K562 (cell line): ENCODE measurements at regions not wholly inside any gene's neighbourhood (a gene's known extent, or its start where the extent isn't known, plus 50 kb on each side); places are given as distances from the start of the nearest gene placed in this dataset.

Experiments used
- ATAC-seq: fragments of 200-7000 bp; cut with Tn5 transposase; 3 replicates; pipeline ENCODE4 v1.9.1; 2020; ENCODE audit warnings: moderate library complexity
- BruUV-seq: library from RNA; stranded (reverse); fragments of 400-500 nt; replicated peaks from 2 replicates; lab custom pipeline; 2021; lab: Mats Ljungman, UMichigan
- CTCF ChIA-PET: fragments of 300-600 bp; formaldehyde crosslinking; extraction: SDS; loops from one replicate; lab custom pipeline; 2021; ENCODE audit warnings: low intra/inter-chr PET ratio; lab: Yijun Ruan, JAX
- POLR2A ChIA-PET: fragments of 300-600, 350-650 bp; sonication (Branson Sonifier 250); formaldehyde crosslinking; extraction: SDS; loops from one replicate; lab custom pipeline; 2021; ENCODE audit warnings: antibody characterized with exemption, inconsistent platforms; lab: Yijun Ruan, JAX
- DNase-seq, 4 experiments: peaks; one replicate each; pipeline versions ENCODE4 v3.0.0 to v3.0.0-alpha.2; 2011 to 2018; ENCODE audit warnings: low spot score in 3 of 4, mixed read lengths in 3 of 4; ENCODE audit errors: extremely low read depth in 1 of 4
- FAIRE-seq: peaks from 2 replicates; lab custom pipeline; 2011; peaks lifted over from hg19 to GRCh38; lab: Jason Lieb, UNC
- H2AFZ ChIP-seq: 2 replicates; pipeline ENCODE4 v1.6.0; 2011; ENCODE audit warnings: low read depth, low read length, control low read depth, inconsistent platforms
- H3K27ac ChIP-seq: fragments of 200-600 bp; 3 replicates; pipeline ENCODE4 v1.8.0; 2011; ENCODE audit warnings: low read depth, mild to moderate bottlenecking, control low read depth, inconsistent platforms, low read length, moderate library complexity, mixed read lengths; ENCODE audit errors: extremely low read depth
- H3K27me3 ChIP-seq, 2 experiments: fragments of 300-600 bp in 1 of 2; 2 replicates in 1 of 2; 3 replicates in 1 of 2; pipeline versions ENCODE4 v1.6.0 to v1.8.0; 2011; ENCODE audit warnings: inconsistent platforms in 2 of 2, low read length in 2 of 2, mild to moderate bottlenecking in 1 of 2, mixed read lengths in 1 of 2, moderate library complexity in 1 of 2; ENCODE audit not compliant: control insufficient read depth in 2 of 2, insufficient read depth in 2 of 2
- H3K36me3 ChIP-seq: fragments of 300-600 bp; 3 replicates; pipeline ENCODE4 v1.8.0; 2011; ENCODE audit warnings: mild to moderate bottlenecking, low read length, inconsistent platforms; ENCODE audit not compliant: control insufficient read depth, insufficient read depth
- H3K4me1 ChIP-seq, 2 experiments: fragments of 200-600 bp in 1 of 2; replicated peaks in 1 of 2; 2 replicates in 1 of 2; 3 replicates in 1 of 2; pipeline versions ENCODE4 v1.5.1 to v1.8.0; 2011; ENCODE audit warnings: inconsistent platforms in 2 of 2, low read length in 2 of 2, mild to moderate bottlenecking in 1 of 2, mixed read lengths in 1 of 2, moderate library complexity in 1 of 2; ENCODE audit not compliant: control insufficient read depth in 2 of 2, insufficient read depth in 2 of 2
- H3K4me2 ChIP-seq: 2 replicates; pipeline ENCODE4 v1.6.1; 2011; ENCODE audit warnings: low read length, control low read depth, inconsistent platforms, mixed read lengths; ENCODE audit not compliant: insufficient read depth
- H3K4me3 ChIP-seq: fragments of 200-600 bp; sonication (generic), shearing (Covaris generic); 2 replicates; pipeline ENCODE4 v1.5.1; 2016; ENCODE audit warnings: control low read depth, inconsistent platforms
- H3K79me2 ChIP-seq: fragments of 200-600 bp; 3 replicates; pipeline ENCODE4 v1.8.0; 2011; ENCODE audit warnings: low read length, inconsistent platforms; ENCODE audit not compliant: control insufficient read depth, insufficient read depth
- H3K9ac ChIP-seq, 2 experiments: 2 replicates each; pipeline versions ENCODE4 v1.6.0 to v1.6.1; 2011; ENCODE audit warnings: low read depth in 2 of 2, low read length in 2 of 2, control low read depth in 1 of 2, inconsistent platforms in 1 of 2, mild to moderate bottlenecking in 1 of 2, mixed read lengths in 1 of 2; ENCODE audit not compliant: insufficient read depth in 1 of 2
- H3K9me1 ChIP-seq: one replicate; pipeline ENCODE4 v1.6.0; 2011; ENCODE audit warnings: inconsistent platforms, mild to moderate bottlenecking, low read length, moderate library complexity; ENCODE audit not compliant: control insufficient read depth, insufficient read depth
- H3K9me3 ChIP-seq: replicated peaks from 2 replicates; pipeline ENCODE4 v1.5.1; 2011; ENCODE audit warnings: low read depth, low read length, inconsistent platforms; ENCODE audit not compliant: control insufficient read depth, insufficient read depth
- H4K20me1 ChIP-seq: replicated peaks from 2 replicates; pipeline ENCODE4 v1.6.1; 2011; ENCODE audit warnings: low read length, inconsistent platforms, mixed read lengths; ENCODE audit not compliant: control insufficient read depth, insufficient read depth
- YY1 ChIP-seq, 3 experiments: IDR thresholded peaks; 2 replicates each; pipeline ENCODE4 v1.6.1; 2011; ENCODE audit warnings: low read length in 2 of 3, mild to moderate bottlenecking in 2 of 3, moderate library complexity in 2 of 3, borderline replicate concordance in 1 of 3, control low read depth in 1 of 3, low read depth in 1 of 3; ENCODE audit not compliant: insufficient read depth in 3 of 3, insufficient replicate concordance in 2 of 3, control insufficient read depth in 1 of 3, insufficient read length in 1 of 3; ENCODE audit errors: extremely low read depth in 1 of 3
- WGBS: fragments of 100-300 bp; shearing (Covaris generic); methylation state at CpG from one replicate; pipeline ENCODE4 v1.1.6; 2016; ENCODE audit warnings: low coverage, mixed read lengths; ENCODE audit not compliant: insufficient coverage; ENCODE audit errors: missing lambda C conversion rate; 5-methylcytosine and 5-hydroxymethylcytosine counted together
- in situ Hi-C: fragments of 300-500 bp; cut with MboI; formaldehyde crosslinking; loops from 4 replicates; pipeline ENCODE4 v1.15.0; 2018; ENCODE audit warnings: inconsistent platforms, mixed read lengths
- intact Hi-C: fragments of 100-400 bp; cut with micrococcal nuclease; formaldehyde crosslinking; loops from 2 replicates; pipeline ENCODE4 v1.14.2; 2022
- TF ChIP-seq, protein P1 (sequence below): fragments of 450-650 bp; IDR thresholded peaks from 2 replicates; pipeline ENCODE4 v1.6.1; 2017; ENCODE audit warnings: antibody characterized with exemption, mild to moderate bottlenecking
- TF ChIP-seq, protein P2 (sequence below), 2 experiments: fragments of 450-650 bp; formaldehyde crosslinking in 1 of 2; IDR thresholded peaks; 2 replicates each; pipeline versions ENCODE4 v1.4.0 to v1.6.1; 2014 to 2020; ENCODE audit warnings: mild to moderate bottlenecking in 2 of 2, borderline replicate concordance in 1 of 2, low read depth in 1 of 2
- TF ChIP-seq, protein P3 (sequence below): fragments of 250-450 bp; sonication (Bioruptor Pico); IDR thresholded peaks from 2 replicates; pipeline ENCODE4 v1.5.0; 2021; ENCODE audit warnings: mild to moderate bottlenecking, borderline replicate concordance

DNA sequence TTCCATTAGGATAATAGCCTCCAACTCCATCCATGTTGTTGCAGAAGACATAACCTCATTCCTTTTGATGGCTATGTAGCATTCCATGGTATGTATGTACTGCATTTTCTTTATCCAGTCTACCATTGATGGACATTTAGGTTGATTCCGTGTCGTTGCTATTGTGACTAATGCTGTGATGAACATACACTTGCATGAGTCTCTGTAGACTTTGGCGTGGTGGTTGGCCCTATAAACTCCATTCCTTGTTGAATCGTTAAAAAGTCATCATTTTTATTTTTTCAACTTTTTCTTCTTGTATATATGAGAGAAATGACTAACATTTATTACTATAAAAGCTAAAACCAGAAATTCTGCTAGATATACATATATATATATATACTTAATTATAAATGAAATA, 1491.9 kb upstream of the CDH6 start:
- BruUV-seq: no TSS peak
- TF ChIP-seq, protein P1, sequence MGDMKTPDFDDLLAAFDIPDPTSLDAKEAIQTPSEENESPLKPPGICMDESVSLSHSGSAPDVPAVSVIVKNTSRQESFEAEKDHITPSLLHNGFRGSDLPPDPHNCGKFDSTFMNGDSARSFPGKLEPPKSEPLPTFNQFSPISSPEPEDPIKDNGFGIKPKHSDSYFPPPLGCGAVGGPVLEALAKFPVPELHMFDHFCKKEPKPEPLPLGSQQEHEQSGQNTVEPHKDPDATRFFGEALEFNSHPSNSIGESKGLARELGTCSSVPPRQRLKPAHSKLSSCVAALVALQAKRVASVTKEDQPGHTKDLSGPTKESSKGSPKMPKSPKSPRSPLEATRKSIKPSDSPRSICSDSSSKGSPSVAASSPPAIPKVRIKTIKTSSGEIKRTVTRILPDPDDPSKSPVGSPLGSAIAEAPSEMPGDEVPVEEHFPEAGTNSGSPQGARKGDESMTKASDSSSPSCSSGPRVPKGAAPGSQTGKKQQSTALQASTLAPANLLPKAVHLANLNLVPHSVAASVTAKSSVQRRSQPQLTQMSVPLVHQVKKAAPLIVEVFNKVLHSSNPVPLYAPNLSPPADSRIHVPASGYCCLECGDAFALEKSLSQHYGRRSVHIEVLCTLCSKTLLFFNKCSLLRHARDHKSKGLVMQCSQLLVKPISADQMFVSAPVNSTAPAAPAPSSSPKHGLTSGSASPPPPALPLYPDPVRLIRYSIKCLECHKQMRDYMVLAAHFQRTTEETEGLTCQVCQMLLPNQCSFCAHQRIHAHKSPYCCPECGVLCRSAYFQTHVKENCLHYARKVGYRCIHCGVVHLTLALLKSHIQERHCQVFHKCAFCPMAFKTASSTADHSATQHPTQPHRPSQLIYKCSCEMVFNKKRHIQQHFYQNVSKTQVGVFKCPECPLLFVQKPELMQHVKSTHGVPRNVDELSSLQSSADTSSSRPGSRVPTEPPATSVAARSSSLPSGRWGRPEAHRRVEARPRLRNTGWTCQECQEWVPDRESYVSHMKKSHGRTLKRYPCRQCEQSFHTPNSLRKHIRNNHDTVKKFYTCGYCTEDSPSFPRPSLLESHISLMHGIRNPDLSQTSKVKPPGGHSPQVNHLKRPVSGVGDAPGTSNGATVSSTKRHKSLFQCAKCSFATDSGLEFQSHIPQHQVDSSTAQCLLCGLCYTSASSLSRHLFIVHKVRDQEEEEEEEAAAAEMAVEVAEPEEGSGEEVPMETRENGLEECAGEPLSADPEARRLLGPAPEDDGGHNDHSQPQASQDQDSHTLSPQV: no peak
- TF ChIP-seq, protein P2, sequence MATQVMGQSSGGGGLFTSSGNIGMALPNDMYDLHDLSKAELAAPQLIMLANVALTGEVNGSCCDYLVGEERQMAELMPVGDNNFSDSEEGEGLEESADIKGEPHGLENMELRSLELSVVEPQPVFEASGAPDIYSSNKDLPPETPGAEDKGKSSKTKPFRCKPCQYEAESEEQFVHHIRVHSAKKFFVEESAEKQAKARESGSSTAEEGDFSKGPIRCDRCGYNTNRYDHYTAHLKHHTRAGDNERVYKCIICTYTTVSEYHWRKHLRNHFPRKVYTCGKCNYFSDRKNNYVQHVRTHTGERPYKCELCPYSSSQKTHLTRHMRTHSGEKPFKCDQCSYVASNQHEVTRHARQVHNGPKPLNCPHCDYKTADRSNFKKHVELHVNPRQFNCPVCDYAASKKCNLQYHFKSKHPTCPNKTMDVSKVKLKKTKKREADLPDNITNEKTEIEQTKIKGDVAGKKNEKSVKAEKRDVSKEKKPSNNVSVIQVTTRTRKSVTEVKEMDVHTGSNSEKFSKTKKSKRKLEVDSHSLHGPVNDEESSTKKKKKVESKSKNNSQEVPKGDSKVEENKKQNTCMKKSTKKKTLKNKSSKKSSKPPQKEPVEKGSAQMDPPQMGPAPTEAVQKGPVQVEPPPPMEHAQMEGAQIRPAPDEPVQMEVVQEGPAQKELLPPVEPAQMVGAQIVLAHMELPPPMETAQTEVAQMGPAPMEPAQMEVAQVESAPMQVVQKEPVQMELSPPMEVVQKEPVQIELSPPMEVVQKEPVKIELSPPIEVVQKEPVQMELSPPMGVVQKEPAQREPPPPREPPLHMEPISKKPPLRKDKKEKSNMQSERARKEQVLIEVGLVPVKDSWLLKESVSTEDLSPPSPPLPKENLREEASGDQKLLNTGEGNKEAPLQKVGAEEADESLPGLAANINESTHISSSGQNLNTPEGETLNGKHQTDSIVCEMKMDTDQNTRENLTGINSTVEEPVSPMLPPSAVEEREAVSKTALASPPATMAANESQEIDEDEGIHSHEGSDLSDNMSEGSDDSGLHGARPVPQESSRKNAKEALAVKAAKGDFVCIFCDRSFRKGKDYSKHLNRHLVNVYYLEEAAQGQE (IDR thresholded peaks at IDR 0.05; ENCODE audit: borderline replicate concordance): no peak
- TF ChIP-seq, protein P2 (CRISPR knock-in tag; IDR thresholded peaks at IDR 0.05; ENCODE audit: low read depth): no peak
- TF ChIP-seq, protein P3, sequence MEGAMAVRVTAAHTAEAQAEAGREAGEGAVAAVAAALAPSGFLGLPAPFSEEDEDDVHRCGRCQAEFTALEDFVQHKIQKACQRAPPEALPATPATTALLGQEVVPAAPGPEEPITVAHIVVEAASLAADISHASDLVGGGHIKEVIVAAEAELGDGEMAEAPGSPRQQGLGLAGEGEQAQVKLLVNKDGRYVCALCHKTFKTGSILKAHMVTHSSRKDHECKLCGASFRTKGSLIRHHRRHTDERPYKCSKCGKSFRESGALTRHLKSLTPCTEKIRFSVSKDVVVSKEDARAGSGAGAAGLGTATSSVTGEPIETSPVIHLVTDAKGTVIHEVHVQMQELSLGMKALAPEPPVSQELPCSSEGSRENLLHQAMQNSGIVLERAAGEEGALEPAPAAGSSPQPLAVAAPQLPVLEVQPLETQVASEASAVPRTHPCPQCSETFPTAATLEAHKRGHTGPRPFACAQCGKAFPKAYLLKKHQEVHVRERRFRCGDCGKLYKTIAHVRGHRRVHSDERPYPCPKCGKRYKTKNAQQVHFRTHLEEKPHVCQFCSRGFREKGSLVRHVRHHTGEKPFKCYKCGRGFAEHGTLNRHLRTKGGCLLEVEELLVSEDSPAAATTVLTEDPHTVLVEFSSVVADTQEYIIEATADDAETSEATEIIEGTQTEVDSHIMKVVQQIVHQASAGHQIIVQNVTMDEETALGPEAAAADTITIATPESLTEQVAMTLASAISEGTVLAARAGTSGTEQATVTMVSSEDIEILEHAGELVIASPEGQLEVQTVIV: no peak
- TF ChIP-seq YY1 (IDR thresholded peaks at IDR 0.05; ENCODE audit: borderline replicate concordance in 1 of 3, control insufficient read depth in 1 of 3, extremely low read depth in 1 of 3, insufficient read depth in 3 of 3, insufficient read length in 1 of 3, insufficient replicate concordance in 2 of 3, low read depth in 1 of 3, low read length in 2 of 3): no peak
- H4K20me1 ChIP-seq: no peaks in the 10 kb centered on the region
- CTCF ChIA-PET: no interaction called here
- no peaks in the 10 kb centered on the region for H3K4me1 ChIP-seq
- FAIRE-seq: peak; percentile 11
- no peak overlapping the region for H3K27ac ChIP-seq
- no peaks in the 10 kb centered on the region for H3K9me3 ChIP-seq
- H3K36me3 ChIP-seq: no peaks in the 10 kb centered on the region
- H3K27me3 ChIP-seq: no peaks in the 10 kb centered on the region
- no peak for ATAC-seq
- in situ Hi-C loops: no loop called here
- intact Hi-C loops: no loop called here
- H3K79me2 ChIP-seq: no peaks in the 10 kb centered on the region
- no peak overlapping the region for H3K4me2 ChIP-seq
- H2AFZ ChIP-seq: no peak overlapping the region
- DNase-seq: no peak
- no peak overlapping the region for H3K4me3 ChIP-seq
- POLR2A ChIA-PET: no interaction called here
- H3K9ac ChIP-seq: no peak overlapping the region
- no peaks in the 10 kb centered on the region for H3K9me1 ChIP-seq
- 9% methylated on average over 4 of the region's 4 CpGs for WGBS
